HG03196 (cell line): ENCODE measurements at regions not wholly inside any gene's neighbourhood (a gene's known extent, or its start where the extent isn't known, plus 50 kb on each side); places are given as distances from the start of the nearest gene placed in this dataset.

Source experiments
- ATAC-seq: cut with Tn5 transposase; IDR thresholded peaks from one replicate; pipeline ENCODE4 v1.9.1; 2021; ENCODE audit not compliant: unreplicated experiment

DNA sequence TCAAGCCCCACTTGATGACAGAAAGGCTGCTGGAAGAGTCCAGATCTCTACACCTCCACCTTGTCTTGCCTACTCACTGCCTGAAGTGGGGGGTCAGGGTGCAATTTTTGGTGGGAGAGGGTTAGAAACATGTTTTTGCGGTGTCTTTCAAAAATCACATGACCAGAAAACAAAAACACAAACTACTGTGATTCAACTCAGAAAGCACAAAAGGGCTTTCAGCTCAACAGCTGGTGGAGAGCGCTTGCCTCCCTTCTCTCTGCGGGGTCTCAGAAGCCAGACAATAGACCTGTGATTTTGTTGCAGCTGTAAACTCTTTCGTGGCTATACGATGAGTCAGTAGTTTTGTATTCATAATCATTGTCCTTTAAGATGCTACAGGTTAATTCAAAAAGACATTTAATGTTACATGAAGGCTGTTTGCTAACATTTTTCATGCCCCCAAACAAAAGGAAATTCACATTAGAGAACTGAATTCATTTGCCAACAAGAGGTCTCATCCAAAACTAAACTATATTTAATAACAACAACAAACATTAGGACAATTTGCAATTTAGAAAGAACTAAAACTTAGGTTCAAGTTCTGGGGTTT, 172.6 kb upstream of the RAI14 start:
- ATAC-seq, result no peak

DNA sequence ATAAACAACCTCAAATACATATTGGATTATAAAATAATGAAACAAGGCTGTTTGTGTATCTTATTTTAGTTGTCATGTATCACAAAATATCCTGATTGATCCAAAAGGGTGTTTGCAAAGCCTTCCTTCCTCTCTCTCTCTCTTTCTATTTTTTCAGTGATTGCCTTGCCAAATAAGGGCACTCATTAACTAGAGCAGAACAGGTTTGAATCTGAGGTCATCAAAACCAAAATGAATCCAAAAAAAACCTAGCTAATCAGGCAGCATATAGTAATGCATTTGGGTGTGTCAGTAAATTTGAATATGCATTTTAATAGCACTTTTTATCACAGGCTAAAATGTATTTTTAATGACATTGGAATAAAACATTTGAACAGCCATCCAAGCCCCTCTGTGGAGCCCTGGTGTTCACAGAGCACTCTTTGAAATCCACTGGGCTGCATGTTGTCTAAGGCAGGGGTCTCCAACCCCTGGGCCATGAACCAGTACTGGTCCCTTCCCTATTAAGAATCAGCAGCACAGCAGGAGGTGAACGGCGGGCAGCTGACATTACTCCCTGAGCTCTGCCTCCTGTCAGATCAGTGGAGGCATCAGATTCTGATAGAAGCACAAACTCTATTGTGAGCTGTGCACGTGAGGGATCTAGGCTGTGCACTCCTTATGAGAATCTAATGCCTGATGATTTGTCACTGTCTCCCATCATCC, 171.8 kb upstream of the RAI14 start:
- ATAC-seq, result no peak

DNA sequence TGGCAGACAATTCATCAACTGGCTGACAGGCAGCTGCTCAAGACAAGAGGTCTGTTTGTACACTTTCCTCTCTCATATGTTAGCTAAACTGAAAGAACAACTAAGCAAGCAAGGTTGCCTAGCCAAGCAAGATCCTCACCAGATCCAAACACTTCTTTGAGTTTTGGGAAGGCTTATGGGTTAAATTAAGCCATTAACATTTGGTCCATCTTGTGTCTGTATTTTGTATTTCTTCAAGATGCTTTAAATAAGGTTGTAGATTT, 170.4 kb upstream of the RAI14 start:
- no peak for ATAC-seq

DNA sequence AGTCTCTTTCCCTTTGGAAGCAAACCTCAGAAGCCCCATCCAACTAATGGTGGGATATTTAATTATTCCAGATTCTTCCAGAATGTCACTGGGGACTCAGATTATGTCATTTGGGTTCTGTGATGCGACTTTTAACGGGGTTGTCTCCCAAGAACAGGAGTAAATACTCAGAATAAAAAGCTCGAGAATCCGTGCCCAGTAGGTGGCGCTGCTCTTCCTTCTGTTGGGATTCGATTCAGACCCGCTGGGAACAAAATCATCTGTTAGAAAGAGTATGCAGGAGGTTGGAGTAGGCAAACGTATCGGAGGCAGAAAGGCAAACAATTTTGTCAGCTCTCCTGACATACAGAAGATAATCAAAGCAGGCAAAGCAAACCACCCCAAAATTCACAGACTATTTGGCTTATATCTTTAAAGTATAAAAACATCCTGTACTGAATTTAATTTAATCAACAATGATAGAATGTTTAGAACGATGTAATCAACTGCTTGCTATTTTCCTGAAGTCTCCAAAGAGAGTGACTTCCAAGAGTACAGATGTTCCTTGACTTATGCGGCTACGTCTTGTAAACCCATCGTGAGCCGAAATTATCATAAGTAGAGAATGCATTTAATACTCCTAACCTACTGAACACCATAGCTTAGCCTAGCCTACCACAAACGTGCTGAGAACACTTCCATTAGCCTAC, 169.8 kb upstream of the RAI14 start:
- ATAC-seq, result peak; percentile 79

DNA sequence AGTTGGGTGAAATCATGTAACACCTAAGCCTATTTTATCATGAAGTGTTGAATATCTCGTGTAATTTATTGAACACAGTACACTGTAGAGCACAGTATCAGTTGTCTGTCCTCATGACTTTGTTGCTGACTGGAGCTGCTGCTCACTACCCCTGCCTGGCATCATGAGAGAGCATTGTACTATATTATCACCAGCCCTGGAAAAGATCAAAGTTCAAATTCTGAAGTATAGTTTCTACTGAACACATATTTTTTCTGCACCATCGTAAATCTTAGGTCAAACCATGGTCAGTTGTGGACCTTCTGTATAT, 169.3 kb upstream of the RAI14 start:
- ATAC-seq, result no peak

DNA sequence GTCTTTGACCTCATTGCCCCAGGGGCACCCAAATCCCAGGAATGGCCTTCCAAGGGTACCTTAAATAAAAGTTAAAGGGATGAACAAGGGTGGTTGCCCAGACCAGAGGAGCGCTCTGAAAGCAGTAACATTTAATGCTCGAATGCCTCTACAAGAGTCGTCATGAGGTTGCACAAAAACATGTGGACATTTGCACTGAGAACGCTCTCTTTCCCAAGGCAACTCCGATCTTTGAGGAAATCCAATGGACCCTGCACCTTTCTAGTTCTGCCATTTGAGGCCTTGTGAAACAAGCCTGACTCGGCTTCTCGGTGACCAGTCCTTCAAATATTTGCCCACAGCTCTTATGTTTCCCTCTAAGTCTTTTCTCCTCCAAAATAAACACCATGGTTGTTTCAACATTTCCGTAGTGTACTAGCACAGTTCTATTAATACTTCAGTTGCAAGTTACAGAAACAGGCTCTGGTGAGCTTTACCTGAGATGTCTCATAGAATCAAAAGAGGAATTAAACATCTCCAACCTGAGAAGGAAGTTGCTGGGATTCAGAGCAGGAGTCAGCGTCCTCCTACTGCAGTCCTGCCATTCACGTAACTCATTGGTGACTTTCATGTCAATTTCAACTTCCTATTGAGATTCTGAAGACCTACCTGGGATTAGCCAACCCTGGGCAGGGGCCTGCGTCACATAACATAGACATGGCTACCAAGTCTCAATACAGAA, 168.8 kb upstream of the RAI14 start:
- no peak for ATAC-seq

DNA sequence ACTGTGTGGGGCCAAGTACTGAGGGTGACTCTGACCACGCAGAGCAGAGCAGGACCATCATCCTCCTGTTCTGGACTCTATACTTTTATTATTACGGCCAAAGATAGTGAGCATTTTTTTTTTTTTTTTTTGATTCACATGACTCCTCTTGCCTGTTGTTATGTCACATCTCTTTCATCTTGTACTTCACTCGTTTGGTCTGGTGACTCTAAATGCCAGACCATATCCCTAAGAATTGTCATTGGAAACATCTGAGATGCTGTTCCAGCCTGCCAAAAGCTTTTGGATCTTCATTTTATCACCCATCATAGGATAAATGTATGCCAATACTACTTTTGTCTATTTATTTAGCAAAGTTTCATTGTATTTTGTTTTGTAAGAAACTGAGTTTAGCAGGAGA, 168.2 kb upstream of the RAI14 start:
- no peak for ATAC-seq

DNA sequence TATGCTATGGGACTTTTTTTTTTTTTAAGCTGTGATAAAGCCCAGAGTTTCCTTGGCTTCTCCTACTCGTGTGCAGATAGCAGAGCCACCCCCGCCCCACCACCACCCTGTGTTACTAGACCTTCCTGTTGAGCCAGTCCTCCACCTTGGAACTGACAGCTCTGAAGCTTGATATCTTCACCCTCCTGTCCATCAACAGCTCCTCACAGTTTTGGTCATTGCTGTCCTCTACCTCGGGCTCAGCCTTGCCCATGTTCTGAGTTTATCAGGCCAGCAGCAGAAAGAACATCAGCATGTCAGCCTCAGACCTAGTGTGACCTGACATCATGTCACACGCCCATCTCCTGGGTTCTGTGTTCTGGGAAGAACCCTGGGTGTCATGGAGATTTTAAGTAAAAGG, 167.1 kb upstream of the RAI14 start:
- ATAC-seq, result no peak

DNA sequence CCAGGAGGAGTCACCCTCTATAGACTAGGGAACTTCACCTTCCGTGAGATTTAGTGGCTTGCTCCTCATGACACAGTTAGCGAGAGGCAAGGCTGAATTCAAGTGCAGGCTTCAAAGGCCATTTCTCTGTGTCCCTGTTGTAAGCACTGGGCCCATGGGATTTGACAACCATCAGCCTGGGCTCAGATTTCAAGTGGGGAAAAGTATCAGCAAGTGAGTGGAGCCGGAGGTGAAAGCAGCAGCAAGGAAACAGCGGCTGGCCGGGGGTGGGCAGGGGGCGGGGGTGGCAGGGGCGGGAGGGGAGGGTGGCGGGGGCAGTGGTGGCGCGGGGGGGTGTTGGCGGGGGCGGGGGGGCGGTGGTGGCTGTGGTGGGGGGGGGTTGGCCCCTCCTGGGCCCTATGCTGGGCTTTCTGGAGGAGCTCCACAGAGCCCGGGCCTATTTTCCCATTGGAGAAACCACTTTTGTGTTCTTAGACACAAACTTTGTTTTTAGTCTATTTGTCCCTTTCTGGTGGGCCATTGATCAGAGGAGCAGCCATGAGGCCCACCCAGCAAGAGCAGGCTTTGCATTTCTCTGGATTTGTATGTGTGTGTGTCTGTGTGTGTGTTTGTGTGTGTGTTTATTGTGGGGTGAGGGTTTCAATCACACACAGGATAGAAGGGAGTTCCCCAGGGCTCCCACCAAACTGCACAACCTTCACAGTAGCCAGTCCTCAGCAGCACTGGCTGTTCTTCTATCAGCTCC, 165.4 kb upstream of the RAI14 start:
- ATAC-seq, result no peak

DNA sequence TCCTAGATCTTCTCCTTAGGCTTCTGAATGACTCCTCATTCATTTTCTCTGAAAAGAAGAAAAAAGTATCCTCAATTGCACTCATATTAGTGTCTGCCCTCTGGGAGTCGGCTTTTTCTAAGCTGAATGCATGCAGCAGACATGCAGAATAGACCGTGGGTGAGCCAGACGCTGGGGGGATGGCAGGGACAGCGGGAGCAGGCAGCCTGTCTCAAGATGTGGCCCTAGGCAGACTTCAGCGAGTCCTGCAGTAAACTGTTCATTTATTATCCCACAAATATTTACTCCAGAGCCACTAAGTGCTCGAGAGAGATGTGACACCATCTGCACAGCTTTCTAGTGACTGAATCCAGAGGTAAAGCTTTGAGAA, 164.9 kb upstream of the RAI14 start:
- ATAC-seq, result no peak

DNA sequence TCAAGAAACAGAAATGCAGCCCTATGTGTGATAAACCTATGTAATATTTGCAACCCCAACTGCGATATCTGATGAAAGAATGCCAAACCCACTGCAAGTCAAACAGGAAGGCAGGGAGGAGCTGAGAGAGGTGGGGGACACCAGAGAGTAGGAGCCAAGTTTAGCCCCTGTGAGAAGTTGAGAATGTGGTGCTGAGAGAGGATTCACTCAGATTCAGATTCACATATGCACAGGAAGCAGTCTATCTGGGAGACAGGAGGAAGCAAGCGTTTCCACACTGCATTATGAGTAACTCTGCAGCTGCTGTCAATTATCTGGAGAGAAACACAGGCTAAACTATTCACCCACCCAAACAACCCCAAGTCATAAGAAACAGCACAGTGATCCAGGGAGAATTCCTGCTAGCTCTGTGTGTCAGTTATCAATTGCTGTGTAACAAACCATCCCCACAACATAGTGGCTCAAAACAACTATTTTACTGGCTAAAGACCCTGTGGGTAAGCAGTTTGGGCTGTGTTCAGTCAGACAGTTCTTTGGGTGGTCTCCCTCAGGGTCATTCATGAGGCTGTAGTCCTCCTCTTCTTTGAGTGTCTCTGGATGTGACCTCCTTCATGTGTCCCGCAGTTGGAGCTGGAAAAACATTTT, 161.9 kb upstream of the RAI14 start:
- no peak for ATAC-seq

DNA sequence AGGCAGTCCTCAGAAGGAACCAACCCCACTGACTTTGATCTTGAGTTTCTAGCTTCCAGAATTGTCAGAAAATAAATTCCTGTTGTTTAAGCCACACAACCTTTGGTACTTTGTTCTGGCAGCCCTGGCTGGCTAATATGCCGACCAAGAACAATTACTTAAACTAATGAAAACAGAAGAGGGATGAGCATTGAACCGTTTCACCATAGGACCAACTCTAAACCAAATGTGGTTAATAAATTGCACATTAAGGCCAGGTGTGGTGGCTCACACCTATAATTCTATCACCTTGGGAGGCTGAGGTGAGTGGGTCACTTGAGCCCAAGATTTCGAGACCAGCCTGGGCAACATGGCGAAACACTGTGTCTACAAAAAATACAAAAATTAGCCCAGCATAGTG, 160.9 kb upstream of the RAI14 start:
- no peak for ATAC-seq

DNA sequence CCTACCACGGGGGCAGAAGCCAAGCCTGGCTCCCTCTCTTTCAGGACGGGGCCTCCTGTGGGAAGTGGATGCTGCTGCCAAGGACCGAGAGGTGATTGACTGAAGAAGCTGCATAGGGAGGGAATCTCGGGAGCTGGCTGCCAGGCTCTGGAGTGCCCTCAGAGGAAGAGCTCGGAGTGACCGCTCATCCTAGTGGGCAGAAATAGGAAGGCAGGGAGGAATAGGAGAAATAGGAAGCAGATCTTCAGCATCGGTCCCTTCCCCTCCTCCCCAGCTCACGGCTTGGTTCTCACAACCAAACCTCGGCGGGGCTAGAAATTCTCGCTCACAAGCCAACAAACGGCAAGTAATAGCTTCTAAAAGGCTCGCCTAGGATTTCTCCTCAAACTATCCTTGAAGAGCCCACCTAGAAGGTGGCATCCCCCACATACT, 159.9 kb upstream of the RAI14 start:
- no peak for ATAC-seq

DNA sequence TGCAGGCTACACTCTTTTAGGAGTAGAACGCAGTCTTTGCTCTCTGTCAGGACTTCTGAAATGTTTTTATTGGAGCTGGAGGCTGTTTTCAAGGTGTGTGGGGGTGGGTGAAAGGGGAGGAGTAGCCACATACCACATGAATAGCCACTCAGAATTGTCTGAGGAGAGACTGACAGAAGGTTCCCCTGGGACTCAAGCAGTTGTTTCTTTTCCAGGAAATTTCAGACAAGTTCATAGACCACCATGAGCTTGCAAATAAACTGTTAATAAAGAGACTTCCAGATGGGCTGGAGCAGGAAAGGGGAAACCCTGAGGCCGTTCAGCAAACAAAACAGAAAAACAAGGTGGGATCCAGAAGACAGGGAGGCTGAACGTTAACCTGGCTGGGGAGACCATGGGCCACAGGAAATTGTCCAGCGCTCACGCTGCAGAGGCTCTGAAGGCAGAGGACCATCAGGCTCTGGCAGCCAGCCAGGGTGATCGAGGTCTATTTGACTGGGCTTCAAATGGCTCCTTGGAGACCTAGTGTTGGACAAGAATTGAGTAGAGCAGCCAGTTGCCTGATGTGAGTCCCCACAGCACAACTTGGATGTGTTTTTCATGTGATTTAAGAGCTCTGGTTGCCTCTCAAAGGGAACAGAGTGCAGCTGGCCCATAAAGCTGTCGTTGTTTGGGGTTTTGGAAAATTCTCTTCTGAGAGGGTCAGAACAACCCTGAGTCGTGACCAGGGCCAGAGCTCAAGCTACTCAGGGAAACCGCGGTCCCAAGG, 159.2 kb upstream of the RAI14 start:
- ATAC-seq, result no peak

DNA sequence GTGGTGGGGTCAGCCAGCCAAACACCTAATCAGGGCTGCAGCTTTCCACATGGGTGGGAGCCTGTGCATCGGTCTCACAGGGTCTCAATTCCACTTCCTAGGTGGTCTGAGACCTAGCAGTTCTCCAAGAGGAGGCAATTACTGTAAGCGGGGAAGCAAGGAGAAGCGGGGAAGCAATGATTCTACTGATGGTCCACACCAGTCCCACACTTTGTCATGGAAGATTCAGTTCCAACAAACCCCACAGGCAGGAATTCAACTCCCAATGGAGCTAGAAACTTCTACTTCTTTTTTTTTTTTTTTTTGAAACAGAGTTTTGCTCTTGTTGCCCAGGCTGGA, 158.7 kb upstream of the RAI14 start:
- ATAC-seq, result no peak

DNA sequence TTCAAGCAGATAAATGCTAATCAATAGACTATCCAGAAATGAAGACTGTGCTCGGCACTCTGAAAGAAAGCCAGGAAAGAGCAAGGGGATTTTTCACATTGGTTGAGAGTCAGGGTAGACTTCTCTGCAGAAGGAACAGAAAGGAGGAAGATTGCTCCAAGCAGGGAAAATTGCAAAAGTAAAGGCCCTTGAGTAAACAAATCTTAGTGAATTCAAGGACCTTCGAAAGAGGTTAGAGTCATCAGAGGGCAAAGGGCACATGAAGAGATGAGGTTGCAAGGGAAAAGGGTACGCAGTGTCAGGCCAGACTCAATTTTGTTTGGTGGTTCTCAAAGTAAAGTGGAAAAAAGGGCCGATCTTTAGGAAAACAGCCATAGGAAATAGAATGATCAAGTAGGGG, 157.6 kb upstream of the RAI14 start:
- ATAC-seq, result no peak

DNA sequence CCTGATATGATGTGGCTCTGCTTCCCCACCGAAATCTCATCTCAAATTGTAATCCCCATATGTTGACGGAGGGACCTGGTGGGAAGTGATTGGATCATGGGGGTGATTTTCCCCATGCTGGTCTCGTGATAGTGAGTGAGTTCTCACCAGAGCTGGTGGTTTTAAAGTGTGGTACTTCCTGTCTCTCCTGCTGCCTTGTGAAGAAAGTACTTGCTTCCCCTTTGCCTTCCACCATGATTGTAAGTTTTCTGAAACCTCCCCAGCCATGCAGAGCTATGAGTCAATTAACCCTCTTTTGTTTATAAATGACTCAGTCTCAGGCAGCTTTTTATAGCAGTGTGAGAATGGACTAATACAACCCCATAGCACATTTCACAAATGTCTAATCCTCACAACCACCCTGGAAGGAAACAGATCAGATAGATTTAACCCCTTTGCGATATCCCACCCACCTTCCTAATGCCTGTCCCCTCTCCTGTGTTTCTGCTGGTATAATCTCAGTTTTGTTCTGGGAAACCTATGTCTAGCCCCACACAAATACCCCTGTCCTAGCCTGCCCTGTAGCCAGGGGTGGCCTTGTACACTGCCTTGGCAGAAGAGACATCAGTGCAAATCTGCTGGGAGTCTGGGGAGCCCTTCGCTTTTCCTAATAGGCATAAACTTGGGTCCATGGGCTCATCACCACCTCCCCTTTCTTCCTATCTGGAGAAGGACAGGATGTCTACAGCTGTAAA, 157.0 kb upstream of the RAI14 start:
- ATAC-seq, result peak; percentile 91

DNA sequence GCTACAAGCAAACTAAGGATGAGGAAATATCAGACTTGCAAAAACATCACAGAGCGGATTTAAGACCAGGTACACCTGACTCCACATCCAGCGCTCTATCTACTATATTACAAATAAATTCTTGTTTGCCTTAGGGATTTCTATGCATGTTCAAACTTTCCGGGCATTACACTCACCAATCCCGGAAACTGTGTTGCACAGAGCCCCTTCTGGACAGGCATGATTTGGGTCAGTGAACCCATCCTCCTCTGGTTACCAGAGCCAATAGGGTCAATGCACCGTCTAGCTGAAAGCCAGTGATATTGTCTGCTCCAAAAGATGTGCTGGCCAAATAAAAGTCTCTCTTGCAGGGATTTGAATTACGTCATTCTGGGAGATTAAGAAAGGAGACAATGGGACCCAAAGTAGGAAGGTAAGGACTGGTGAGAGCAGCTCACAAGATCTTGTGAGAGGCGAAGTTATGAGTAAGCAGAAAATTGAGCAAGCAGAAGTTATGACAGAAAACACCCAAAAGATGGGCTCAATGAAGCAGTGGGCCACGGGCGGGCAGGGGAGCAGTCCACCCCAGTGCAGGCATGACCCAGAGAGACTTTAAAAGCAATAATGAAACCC, 155.8 kb upstream of the RAI14 start:
- no peak for ATAC-seq

DNA sequence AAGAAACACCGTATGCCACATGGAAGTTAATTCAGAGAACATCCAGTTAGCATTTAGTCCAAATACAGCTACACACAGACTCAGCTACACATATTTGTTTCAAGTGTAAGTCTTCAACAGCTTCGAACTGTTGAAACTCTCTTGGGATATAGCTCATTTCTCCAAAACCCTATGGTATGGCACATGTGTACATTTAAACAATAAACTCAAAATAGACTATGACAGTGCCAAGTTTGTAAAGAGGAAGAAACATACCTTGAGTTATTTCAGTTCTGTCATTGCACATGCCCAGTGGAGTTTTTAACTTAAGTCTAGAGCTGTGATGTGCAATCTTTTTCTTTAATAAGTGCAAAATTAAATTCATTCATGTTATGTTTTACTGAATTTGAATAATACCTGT, 155.1 kb upstream of the RAI14 start:
- ATAC-seq, result no peak
